GM23338 (cell line): ENCODE measurements at regions not wholly inside any gene's neighbourhood (a gene's known extent, or its start where the extent isn't known, plus 50 kb on each side); places are given as distances from the start of the nearest gene placed in this dataset.

Experiments used
- ATAC-seq: fragments of 200-7000 bp; cut with Tn5 transposase; 3 replicates; pipeline ENCODE4 v1.9.1; 2020
- DNase-seq: peaks from one replicate; pipeline ENCODE4 v3.0.0-alpha.2; 2015; ENCODE audit warnings: low spot score
- H2AFZ ChIP-seq: fragments of 200-600 bp; sonication (generic); 2 replicates; pipeline ENCODE4 v1.8.0; 2016; ENCODE audit warnings: antibody characterized with exemption, mild to moderate bottlenecking, moderate library complexity
- H3F3A ChIP-seq: fragments of 200-600 bp; sonication (generic); replicated peaks from 2 replicates; pipeline ENCODE4 v1.8.0; 2017; ENCODE audit warnings: antibody characterized with exemption, mixed run types, low read depth
- H3K27ac ChIP-seq: fragments of 200-600 bp; sonication (generic); 2 replicates; pipeline ENCODE4 v1.6.1; 2016; ENCODE audit warnings: low read depth
- H3K27me3 ChIP-seq: fragments of 200-600 bp; sonication (generic); 2 replicates; pipeline ENCODE4 v1.8.0; 2016; ENCODE audit warnings: mild to moderate bottlenecking, mixed run types, moderate library complexity; ENCODE audit not compliant: insufficient read depth
- H3K36me3 ChIP-seq: fragments of 200-600 bp; sonication (generic); 2 replicates; pipeline ENCODE4 v1.8.0; 2016; ENCODE audit warnings: mild to moderate bottlenecking; ENCODE audit not compliant: insufficient read depth
- H3K4me1 ChIP-seq: fragments of 200-600 bp; sonication (generic); 2 replicates; pipeline ENCODE4 v1.8.0; 2016; ENCODE audit warnings: mild to moderate bottlenecking, moderate library complexity; ENCODE audit not compliant: insufficient read depth
- H3K4me2 ChIP-seq: fragments of 200-600 bp; sonication (generic); 2 replicates; pipeline ENCODE4 v1.7.1; 2017; ENCODE audit warnings: mixed run types
- H3K4me3 ChIP-seq: fragments of 200-600 bp; sonication (generic); 2 replicates; pipeline ENCODE4 v1.6.1; 2016; ENCODE audit warnings: mixed run types
- H3K79me2 ChIP-seq: fragments of 200-600 bp; sonication (generic); replicated peaks from 2 replicates; pipeline ENCODE4 v1.8.0; 2017; ENCODE audit warnings: mild to moderate bottlenecking; ENCODE audit not compliant: insufficient read depth
- H3K9me2 ChIP-seq: fragments of 200-600 bp; sonication (generic); 2 replicates; pipeline ENCODE4 v1.8.0; 2017; ENCODE audit not compliant: insufficient read depth
- H4K20me1 ChIP-seq: fragments of 200-600 bp; sonication (generic); replicated peaks from 2 replicates; pipeline ENCODE4 v1.8.0; 2017; ENCODE audit warnings: mild to moderate bottlenecking; ENCODE audit not compliant: insufficient read depth
- H3K27ac Mint-ChIP-seq: 2 replicates; pipeline ENCODE4 v1.8.0; 2020; ENCODE audit warnings: inconsistent platforms, mild to moderate bottlenecking, moderate library complexity, mixed read lengths
- H3K27me3 Mint-ChIP-seq: 3 replicates; pipeline ENCODE4 v1.8.0; 2022; ENCODE audit warnings: low read depth, mild to moderate bottlenecking, moderate library complexity, mixed read lengths, inconsistent platforms; ENCODE audit not compliant: insufficient read depth, poor library complexity
- H3K36me3 Mint-ChIP-seq: 3 replicates; pipeline ENCODE4 v1.8.0; 2021; ENCODE audit warnings: low read depth, mild to moderate bottlenecking, inconsistent platforms, moderate library complexity, mixed read lengths
- H3K4me1 Mint-ChIP-seq: 3 replicates; pipeline ENCODE4 v1.8.0; 2020; ENCODE audit warnings: mild to moderate bottlenecking, inconsistent platforms, mixed read lengths
- H3K4me3 Mint-ChIP-seq: 3 replicates; pipeline ENCODE4 v1.8.0; 2021; ENCODE audit warnings: moderate library complexity, mild to moderate bottlenecking, inconsistent platforms, mixed read lengths
- H3K9me3 Mint-ChIP-seq: 3 replicates; pipeline ENCODE4 v1.8.0; 2020; ENCODE audit warnings: moderate library complexity, mild to moderate bottlenecking, inconsistent platforms, mixed read lengths
- EZH2 ChIP-seq: fragments of 200-600 bp; sonication (generic); IDR thresholded peaks from one replicate; pipeline ENCODE4 v1.8.0; 2017; ENCODE audit warnings: antibody characterized with exemption, mild to moderate bottlenecking, low read depth; ENCODE audit not compliant: unreplicated experiment
- NANOG ChIP-seq: IDR thresholded peaks from 2 replicates; pipeline ENCODE4 v1.6.1; 2016; ENCODE audit warnings: antibody characterized with exemption, borderline replicate concordance
- POLR2AphosphoS5 ChIP-seq: IDR thresholded peaks from 2 replicates; pipeline ENCODE4 v1.6.1; 2016; ENCODE audit warnings: antibody characterized with exemption, low read depth
- ZNF331 ChIP-seq: fragments of 250-450 bp; sonication (Bioruptor Pico); IDR thresholded peaks from 2 replicates; pipeline ENCODE4 v1.5.0; 2020; ENCODE audit warnings: low read depth, mild to moderate bottlenecking, moderate library complexity
- TF ChIP-seq, protein P1 (sequence below): fragments of 250-450 bp; sonication (Bioruptor Pico); IDR thresholded peaks from 2 replicates; pipeline ENCODE4 v1.5.0; 2020; ENCODE audit warnings: mild to moderate bottlenecking, moderate library complexity
- TF ChIP-seq, protein P2 (sequence below): IDR thresholded peaks from one replicate; pipeline ENCODE4 v1.6.1; 2018; ENCODE audit warnings: antibody characterized with exemption; ENCODE audit not compliant: unreplicated experiment

DNA sequence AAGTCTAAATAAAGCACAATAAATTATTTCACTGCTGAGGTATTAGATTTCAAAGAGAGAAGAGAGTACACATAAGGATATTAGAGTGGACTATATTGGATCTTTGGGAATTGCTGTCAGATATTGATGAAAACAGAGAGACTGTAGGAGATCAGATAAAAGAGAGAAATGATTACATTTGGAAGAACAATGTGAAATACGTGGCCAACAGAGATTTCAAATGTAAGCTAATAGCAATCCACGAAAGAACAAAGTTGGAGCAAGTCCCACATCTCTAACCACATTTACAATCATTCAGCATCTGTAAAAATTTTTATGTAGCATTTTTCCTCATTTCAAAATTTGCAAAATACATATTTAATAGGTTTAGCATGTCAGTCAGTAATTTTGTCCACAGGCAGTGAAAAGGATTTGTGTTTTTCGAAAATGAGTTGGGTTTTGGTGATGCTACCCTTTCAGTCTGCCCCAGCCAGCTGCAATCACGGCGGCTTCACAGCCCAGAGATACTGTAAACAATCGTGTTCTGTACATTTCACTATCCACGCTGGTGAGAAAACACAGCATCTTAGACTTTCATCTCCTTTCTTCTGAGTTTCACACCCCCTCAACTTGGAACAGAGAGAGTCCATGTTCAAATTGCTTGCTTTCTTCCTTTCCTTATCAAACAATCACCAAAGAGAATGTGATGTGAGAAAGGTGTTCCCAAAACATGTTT, 209.1 kb upstream of the LYPLAL1 start (continued):
- TF ChIP-seq, protein P1, sequence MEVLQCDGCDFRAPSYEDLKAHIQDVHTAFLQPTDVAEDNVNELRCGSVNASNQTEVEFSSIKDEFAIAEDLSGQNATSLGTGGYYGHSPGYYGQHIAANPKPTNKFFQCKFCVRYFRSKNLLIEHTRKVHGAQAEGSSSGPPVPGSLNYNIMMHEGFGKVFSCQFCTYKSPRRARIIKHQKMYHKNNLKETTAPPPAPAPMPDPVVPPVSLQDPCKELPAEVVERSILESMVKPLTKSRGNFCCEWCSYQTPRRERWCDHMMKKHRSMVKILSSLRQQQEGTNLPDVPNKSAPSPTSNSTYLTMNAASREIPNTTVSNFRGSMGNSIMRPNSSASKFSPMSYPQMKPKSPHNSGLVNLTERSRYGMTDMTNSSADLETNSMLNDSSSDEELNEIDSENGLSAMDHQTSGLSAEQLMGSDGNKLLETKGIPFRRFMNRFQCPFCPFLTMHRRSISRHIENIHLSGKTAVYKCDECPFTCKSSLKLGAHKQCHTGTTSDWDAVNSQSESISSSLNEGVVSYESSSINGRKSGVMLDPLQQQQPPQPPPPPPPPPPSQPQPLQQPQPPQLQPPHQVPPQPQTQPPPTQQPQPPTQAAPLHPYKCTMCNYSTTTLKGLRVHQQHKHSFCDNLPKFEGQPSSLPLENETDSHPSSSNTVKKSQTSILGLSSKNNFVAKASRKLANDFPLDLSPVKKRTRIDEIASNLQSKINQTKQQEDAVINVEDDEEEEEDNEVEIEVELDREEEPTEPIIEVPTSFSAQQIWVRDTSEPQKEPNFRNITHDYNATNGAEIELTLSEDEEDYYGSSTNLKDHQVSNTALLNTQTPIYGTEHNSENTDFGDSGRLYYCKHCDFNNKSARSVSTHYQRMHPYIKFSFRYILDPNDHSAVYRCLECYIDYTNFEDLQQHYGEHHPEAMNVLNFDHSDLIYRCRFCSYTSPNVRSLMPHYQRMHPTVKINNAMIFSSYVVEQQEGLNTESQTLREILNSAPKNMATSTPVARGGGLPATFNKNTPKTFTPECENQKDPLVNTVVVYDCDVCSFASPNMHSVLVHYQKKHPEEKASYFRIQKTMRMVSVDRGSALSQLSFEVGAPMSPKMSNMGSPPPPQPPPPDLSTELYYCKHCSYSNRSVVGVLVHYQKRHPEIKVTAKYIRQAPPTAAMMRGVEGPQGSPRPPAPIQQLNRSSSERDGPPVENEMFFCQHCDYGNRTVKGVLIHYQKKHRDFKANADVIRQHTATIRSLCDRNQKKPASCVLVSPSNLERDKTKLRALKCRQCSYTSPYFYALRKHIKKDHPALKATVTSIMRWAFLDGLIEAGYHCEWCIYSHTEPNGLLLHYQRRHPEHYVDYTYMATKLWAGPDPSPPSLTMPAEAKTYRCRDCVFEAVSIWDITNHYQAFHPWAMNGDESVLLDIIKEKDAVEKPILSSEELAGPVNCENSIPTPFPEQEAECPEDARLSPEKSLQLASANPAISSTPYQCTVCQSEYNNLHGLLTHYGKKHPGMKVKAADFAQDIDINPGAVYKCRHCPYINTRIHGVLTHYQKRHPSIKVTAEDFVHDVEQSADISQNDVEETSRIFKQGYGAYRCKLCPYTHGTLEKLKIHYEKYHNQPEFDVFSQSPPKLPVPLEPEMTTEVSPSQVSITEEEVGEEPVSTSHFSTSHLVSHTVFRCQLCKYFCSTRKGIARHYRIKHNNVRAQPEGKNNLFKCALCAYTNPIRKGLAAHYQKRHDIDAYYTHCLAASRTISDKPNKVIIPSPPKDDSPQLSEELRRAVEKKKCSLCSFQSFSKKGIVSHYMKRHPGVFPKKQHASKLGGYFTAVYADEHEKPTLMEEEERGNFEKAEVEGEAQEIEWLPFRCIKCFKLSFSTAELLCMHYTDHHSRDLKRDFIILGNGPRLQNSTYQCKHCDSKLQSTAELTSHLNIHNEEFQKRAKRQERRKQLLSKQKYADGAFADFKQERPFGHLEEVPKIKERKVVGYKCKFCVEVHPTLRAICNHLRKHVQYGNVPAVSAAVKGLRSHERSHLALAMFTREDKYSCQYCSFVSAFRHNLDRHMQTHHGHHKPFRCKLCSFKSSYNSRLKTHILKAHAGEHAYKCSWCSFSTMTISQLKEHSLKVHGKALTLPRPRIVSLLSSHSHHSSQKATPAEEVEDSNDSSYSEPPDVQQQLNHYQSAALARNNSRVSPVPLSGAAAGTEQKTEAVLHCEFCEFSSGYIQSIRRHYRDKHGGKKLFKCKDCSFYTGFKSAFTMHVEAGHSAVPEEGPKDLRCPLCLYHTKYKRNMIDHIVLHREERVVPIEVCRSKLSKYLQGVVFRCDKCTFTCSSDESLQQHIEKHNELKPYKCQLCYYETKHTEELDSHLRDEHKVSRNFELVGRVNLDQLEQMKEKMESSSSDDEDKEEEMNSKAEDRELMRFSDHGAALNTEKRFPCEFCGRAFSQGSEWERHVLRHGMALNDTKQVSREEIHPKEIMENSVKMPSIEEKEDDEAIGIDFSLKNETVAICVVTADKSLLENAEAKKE = no peak
- TF ChIP-seq, protein P2, sequence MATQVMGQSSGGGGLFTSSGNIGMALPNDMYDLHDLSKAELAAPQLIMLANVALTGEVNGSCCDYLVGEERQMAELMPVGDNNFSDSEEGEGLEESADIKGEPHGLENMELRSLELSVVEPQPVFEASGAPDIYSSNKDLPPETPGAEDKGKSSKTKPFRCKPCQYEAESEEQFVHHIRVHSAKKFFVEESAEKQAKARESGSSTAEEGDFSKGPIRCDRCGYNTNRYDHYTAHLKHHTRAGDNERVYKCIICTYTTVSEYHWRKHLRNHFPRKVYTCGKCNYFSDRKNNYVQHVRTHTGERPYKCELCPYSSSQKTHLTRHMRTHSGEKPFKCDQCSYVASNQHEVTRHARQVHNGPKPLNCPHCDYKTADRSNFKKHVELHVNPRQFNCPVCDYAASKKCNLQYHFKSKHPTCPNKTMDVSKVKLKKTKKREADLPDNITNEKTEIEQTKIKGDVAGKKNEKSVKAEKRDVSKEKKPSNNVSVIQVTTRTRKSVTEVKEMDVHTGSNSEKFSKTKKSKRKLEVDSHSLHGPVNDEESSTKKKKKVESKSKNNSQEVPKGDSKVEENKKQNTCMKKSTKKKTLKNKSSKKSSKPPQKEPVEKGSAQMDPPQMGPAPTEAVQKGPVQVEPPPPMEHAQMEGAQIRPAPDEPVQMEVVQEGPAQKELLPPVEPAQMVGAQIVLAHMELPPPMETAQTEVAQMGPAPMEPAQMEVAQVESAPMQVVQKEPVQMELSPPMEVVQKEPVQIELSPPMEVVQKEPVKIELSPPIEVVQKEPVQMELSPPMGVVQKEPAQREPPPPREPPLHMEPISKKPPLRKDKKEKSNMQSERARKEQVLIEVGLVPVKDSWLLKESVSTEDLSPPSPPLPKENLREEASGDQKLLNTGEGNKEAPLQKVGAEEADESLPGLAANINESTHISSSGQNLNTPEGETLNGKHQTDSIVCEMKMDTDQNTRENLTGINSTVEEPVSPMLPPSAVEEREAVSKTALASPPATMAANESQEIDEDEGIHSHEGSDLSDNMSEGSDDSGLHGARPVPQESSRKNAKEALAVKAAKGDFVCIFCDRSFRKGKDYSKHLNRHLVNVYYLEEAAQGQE = no peak
- TF ChIP-seq ZNF331 = no peak

DNA sequence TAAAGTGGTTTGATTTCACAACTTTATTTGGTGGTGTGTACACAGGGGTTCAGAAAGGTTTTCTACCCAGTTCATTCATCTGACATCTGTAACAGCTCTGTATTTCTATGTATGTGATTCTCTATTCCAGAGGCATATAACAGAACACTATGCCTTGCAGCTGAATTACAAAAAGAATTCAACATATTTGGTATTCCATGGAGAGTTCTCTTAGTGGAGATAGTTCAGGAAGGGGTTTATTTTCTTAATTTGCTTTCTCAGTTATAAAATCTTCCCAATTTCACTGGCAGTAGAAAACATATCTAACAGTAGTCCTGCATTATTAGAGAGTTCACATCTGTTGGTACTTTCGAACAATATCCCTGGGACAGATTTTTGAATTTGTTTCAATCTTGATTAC, 207.9 kb upstream of the LYPLAL1 start:
- Mint-ChIP-seq H3K36me3 (no peaks in the 10 kb centered on the region), H3K27ac (no peak overlapping the region), H3K27me3 (no peaks in the 10 kb centered on the region), H3K4me1 (no peaks in the 10 kb centered on the region), H3K4me3 (no peak overlapping the region), H3K9me3 (no peaks in the 10 kb centered on the region)
- no peaks in the 10 kb centered on the region for H4K20me1 ChIP-seq
- H3K27me3 ChIP-seq = no peaks in the 10 kb centered on the region
- no peak overlapping the region for H3K27ac ChIP-seq
- no peaks in the 10 kb centered on the region for H3K36me3 ChIP-seq
- TF ChIP-seq EZH2 (no peak), NANOG (no peak), POLR2AphosphoS5 (no peak)
- TF ChIP-seq, protein P1 = no peak
- ATAC-seq (no peak), DNase-seq (no peak)
- no peak overlapping the region for H3K4me2 ChIP-seq
- no peaks in the 10 kb centered on the region for H3K4me1 ChIP-seq
- no peaks in the 10 kb centered on the region for H3K79me2 ChIP-seq
- H2AFZ ChIP-seq = no peak overlapping the region
- H3F3A ChIP-seq = no peaks in the 10 kb centered on the region
- no peaks in the 10 kb centered on the region for H3K9me2 ChIP-seq
- no peak overlapping the region for H3K4me3 ChIP-seq
